ENCODE measurements at regions not wholly inside any gene's neighbourhood (a gene's known extent, or its start where the extent isn't known, plus 50 kb on each side); places are given as distances from the start of the nearest gene placed in this dataset.

- Histone ChIP-seq H3K9ac (ENCODE audit: low read depth in 1 of 2, low read length in 2 of 2) (no peak overlapping the region), H3K27ac (ENCODE audit: low read depth in 1 of 2, low read length in 2 of 2) (no peak overlapping the region), H3K27me3 (ENCODE audit: control insufficient read depth in 4 of 4, insufficient read depth in 4 of 4, low read length in 3 of 4) (no peaks in the 10 kb centered on the region), H3K4me3 (ENCODE audit: low read depth in 1 of 3, low read length in 3 of 3) (no peak overlapping the region), H3K9me3 (ENCODE audit: control insufficient read depth in 4 of 4, low read length in 3 of 4) (no peaks in the 10 kb centered on the region), H3K36me3 (ENCODE audit: control insufficient read depth in 4 of 4, insufficient read depth in 3 of 4, low read depth in 1 of 4, low read length in 3 of 4) (no peaks in the 10 kb centered on the region), H3K4me1 (ENCODE audit: control insufficient read depth in 4 of 4, insufficient read depth in 4 of 4, low read length in 3 of 4) (no peaks in the 10 kb centered on the region)
- 70% methylated on average over 3 of the region's 3 CpGs for WGBS
- no peak for TF ChIP-seq ATF3 (IDR thresholded peaks at IDR 0.05)
- no peak for DNase-seq (ENCODE audit: low spot score)
Observed at GRCh38 chr11:115843685-115844084, 339.5 kb upstream of the CADM1 start.

- TF ChIP-seq RAD21 (IDR thresholded peaks at IDR 0.05) (no peak), FOXA2 (IDR thresholded peaks at IDR 0.05) (no peak), FOXA1 (IDR thresholded peaks at IDR 0.05) (no peak), SP1 (IDR thresholded peaks at IDR 0.05) (no peak), YY1 (IDR thresholded peaks at IDR 0.05) (no peak), REST (IDR thresholded peaks at IDR 0.05) (no peak), MAX (IDR thresholded peaks at IDR 0.05) (no peak), NR2F2 (IDR thresholded peaks at IDR 0.05) (no peak), TAF1 (conservative IDR thresholded peaks at IDR 0.05) (no peak), RXRA (IDR thresholded peaks at IDR 0.05) (no peak)
Observed at GRCh38 chr11:115843111-115843510, 338.9 kb upstream of the CADM1 start.

GRCh38 chr11:115820026-115820425 is 315.8 kb upstream of the CADM1 start:
- Histone ChIP-seq H3K4me3 (ENCODE audit: low read depth in 1 of 3, low read length in 3 of 3) (no peak overlapping the region), H3K9ac (ENCODE audit: low read depth in 1 of 2, low read length in 2 of 2) (no peak overlapping the region), H3K4me1 (ENCODE audit: control insufficient read depth in 4 of 4, insufficient read depth in 4 of 4, low read length in 3 of 4) (no peaks in the 10 kb centered on the region), H3K36me3 (ENCODE audit: control insufficient read depth in 4 of 4, insufficient read depth in 3 of 4, low read depth in 1 of 4, low read length in 3 of 4) (no peaks in the 10 kb centered on the region), H3K27ac (ENCODE audit: low read depth in 1 of 2, low read length in 2 of 2) (no peak overlapping the region), H3K9me3 (ENCODE audit: control insufficient read depth in 4 of 4, low read length in 3 of 4) (no peaks in the 10 kb centered on the region), H3K27me3 (ENCODE audit: control insufficient read depth in 4 of 4, insufficient read depth in 4 of 4, low read length in 3 of 4) (no peaks in the 10 kb centered on the region)
- TF ChIP-seq EGR1 (IDR thresholded peaks at IDR 0.05; ENCODE audit: low read depth in 2 of 2) (no peak), TAF1 (conservative IDR thresholded peaks at IDR 0.05) (no peak), ATF3 (IDR thresholded peaks at IDR 0.05) (no peak), HNF4G (IDR thresholded peaks at IDR 0.05) (no peak)
- no peak for DNase-seq (ENCODE audit: low spot score)
- 87% methylated on average over 1 of the region's 1 CpG for WGBS

More at GRCh38 chr11:115843111-115843510, 338.9 kb upstream of the CADM1 start:
- WGBS, result 14% methylated on average over 1 of the region's 1 CpG
- H3K9me3 ChIP-seq (ENCODE audit: control insufficient read depth in 4 of 4, low read length in 3 of 4), result no peaks in the 10 kb centered on the region
- no peak for DNase-seq (ENCODE audit: low spot score)
- no peak overlapping the region for H3K9ac ChIP-seq (ENCODE audit: low read depth in 1 of 2, low read length in 2 of 2)
- H3K27ac ChIP-seq (ENCODE audit: low read depth in 1 of 2, low read length in 2 of 2), result no peak overlapping the region
- no peak overlapping the region for H3K4me3 ChIP-seq (ENCODE audit: low read depth in 1 of 3, low read length in 3 of 3)
- H3K4me1 ChIP-seq (ENCODE audit: control insufficient read depth in 4 of 4, insufficient read depth in 4 of 4, low read length in 3 of 4), result no peaks in the 10 kb centered on the region
- no peaks in the 10 kb centered on the region for H3K27me3 ChIP-seq (ENCODE audit: control insufficient read depth in 4 of 4, insufficient read depth in 4 of 4, low read length in 3 of 4)
- no peaks in the 10 kb centered on the region for H3K36me3 ChIP-seq (ENCODE audit: control insufficient read depth in 4 of 4, insufficient read depth in 3 of 4, low read depth in 1 of 4, low read length in 3 of 4)
